Mucosa of descending colon (tissue), 3 donors: ENCODE measurements at regions not wholly inside any gene's neighbourhood (a gene's known extent, or its start where the extent isn't known, plus 50 kb on each side); places are given as distances from the start of the nearest gene placed in this dataset.
"Not testable (repeated sequence)": the region's sequence is repeated elsewhere in the genome, so short reads cannot be mapped to it uniquely, and the experiment has no call there.

Source experiments
- ATAC-seq: fragments of 200-7000 bp; cut with Tn5 transposase; one replicate; pipeline ENCODE4 v1.9.1; 2020; ENCODE audit warnings: mild to moderate bottlenecking, moderate library complexity
- DNase-seq, 3 donors: peaks; one replicate each; pipeline ENCODE4 v3.0.0-alpha.2; 2020
- H3K36me3 ChIP-seq: fragments of 200-600 bp; one replicate; pipeline ENCODE4 v1.8.0; 2021; ENCODE audit warnings: low read depth, mild to moderate bottlenecking
- H3K4me1 ChIP-seq: fragments of 200-600 bp; one replicate; pipeline ENCODE4 v1.8.0; 2021; ENCODE audit warnings: low read depth, mild to moderate bottlenecking
- H3K4me3 ChIP-seq: fragments of 200-600 bp; one replicate; pipeline ENCODE4 v1.8.0; 2021; ENCODE audit warnings: mild to moderate bottlenecking
- H3K9me3 ChIP-seq: fragments of 200-600 bp; one replicate; pipeline ENCODE4 v1.8.0; 2021; ENCODE audit warnings: mild to moderate bottlenecking
- CTCF ChIP-seq: fragments of 200-600 bp; IDR thresholded peaks from one replicate; pipeline ENCODE4 v1.8.0; 2022; ENCODE audit warnings: antibody characterized with exemption, mild to moderate bottlenecking
- intact Hi-C, 2 donors: fragments of 100-400 bp; cut with DNase I in 1 of 2; cut with micrococcal nuclease in 1 of 2; formaldehyde crosslinking; loops; one replicate each; pipeline versions ENCODE4 v1.11.0 to v1.11.1; 2022; cut with DNase I, micrococcal nuclease
- donor health status: DM: no; HTN: no; CAD: no; lungs with moderate emphysema.
- donor health status: DM: no; HTN: no; CAD: no.
- donor health status: DM: no; HTN: yes; CAD: no.

GRCh38 chr6:159400826-159401225, 231.6 kb downstream of the FNDC1 start:
- intact Hi-C loops: no loop called here
- no peak for TF ChIP-seq CTCF
- no peaks in the 10 kb centered on the region for H3K9me3 ChIP-seq

GRCh38 chr6:159399751-159400221, 230.6 kb downstream of the FNDC1 start:
- intact Hi-C loops: no loop called here
- Histone ChIP-seq H3K4me3 (no peak overlapping the region), H3K36me3 (no peaks in the 10 kb centered on the region), H3K4me1 (no peaks in the 10 kb centered on the region), H3K9me3 (no peaks in the 10 kb centered on the region)
- ATAC-seq (no peak), DNase-seq (no peak)
- TF ChIP-seq CTCF: no peak

More at GRCh38 chr6:159400826-159401225, 231.6 kb downstream of the FNDC1 start:
- Histone ChIP-seq H3K36me3 (no peaks in the 10 kb centered on the region), H3K4me1 (no peaks in the 10 kb centered on the region), H3K4me3 (no peak overlapping the region)
- ATAC-seq (no peak), DNase-seq (no peak)

- H3K4me3 ChIP-seq: no peak overlapping the region
- DNase-seq (no peak), ATAC-seq (no peak)
- no peaks in the 10 kb centered on the region for H3K4me1 ChIP-seq
- intact Hi-C loops: no loop called here
- no peak for TF ChIP-seq CTCF
- H3K36me3 ChIP-seq: no peaks in the 10 kb centered on the region
- H3K9me3 ChIP-seq: no peaks in the 10 kb centered on the region
These were observed 229.4 kb downstream of the FNDC1 start for GRCh38 chr6:159398633-159399032.

- intact Hi-C loops: no loop called here
- Histone ChIP-seq H3K36me3 (no peaks in the 10 kb centered on the region), H3K4me1 (no peaks in the 10 kb centered on the region), H3K4me3 (no peak overlapping the region), H3K9me3 (no peaks in the 10 kb centered on the region)
- TF ChIP-seq CTCF: no peak
- ATAC-seq (no peak), DNase-seq (no peak)
These were observed 228.6 kb downstream of the FNDC1 start for GRCh38 chr6:159397753-159398152.

- TF ChIP-seq CTCF: no peak
- no peak overlapping the region for H3K4me3 ChIP-seq
- DNase-seq: no peak
- no peaks in the 10 kb centered on the region for H3K4me1 ChIP-seq
- ATAC-seq: no peak
- H3K9me3 ChIP-seq: no peaks in the 10 kb centered on the region
- intact Hi-C loops: no loop called here
- H3K36me3 ChIP-seq: no peaks in the 10 kb centered on the region
These were observed 226.4 kb downstream of the FNDC1 start for GRCh38 chr6:159395609-159396008.

GRCh38 chr6:159392695-159393094, 223.5 kb downstream of the FNDC1 start:
- H3K36me3 ChIP-seq, H3K4me3 ChIP-seq, H3K4me1 ChIP-seq, DNase-seq, H3K9me3 ChIP-seq, intact Hi-C loops, ATAC-seq: not testable (repeated sequence)
